MCF 10A (cell line): ENCODE measurements at regions not wholly inside any gene's neighbourhood (a gene's known extent, or its start where the extent isn't known, plus 50 kb on each side); places are given as distances from the start of the nearest gene placed in this dataset.

Experiments
- BruUV-seq: library from RNA; stranded (reverse); fragments of 400-500 nt; replicated peaks from 2 replicates; lab custom pipeline; 2021; lab: Mats Ljungman, UMichigan
- CTCF ChIA-PET: fragments of 300-600 bp; sonication (Branson Sonifier 250); formaldehyde crosslinking; extraction: SDS; loops from one replicate; lab custom pipeline; 2021; ENCODE audit warnings: antibody characterized with exemption, inconsistent platforms; lab: Yijun Ruan, JAX
- POLR2A ChIA-PET: fragments of 300-600, 350-650 bp; sonication (Branson Sonifier 250); formaldehyde crosslinking; extraction: SDS; loops from one replicate; lab custom pipeline; 2020; ENCODE audit warnings: antibody characterized with exemption, inconsistent platforms; lab: Yijun Ruan, JAX
- DNase-seq: peaks from one replicate; pipeline ENCODE4 v3.0.0-alpha.2; 2018; ENCODE audit not compliant: unreplicated experiment
- H3K27ac Mint-ChIP-seq: one replicate; pipeline ENCODE4 v1.8.0; 2022; ENCODE audit warnings: mild to moderate bottlenecking, low read depth, mixed read lengths; ENCODE audit not compliant: unreplicated experiment
- H3K27me3 Mint-ChIP-seq: one replicate; pipeline ENCODE4 v1.8.0; 2022; ENCODE audit warnings: mixed read lengths; ENCODE audit not compliant: insufficient read depth, unreplicated experiment
- H3K36me3 Mint-ChIP-seq: one replicate; pipeline ENCODE4 v1.8.0; 2022; ENCODE audit warnings: mild to moderate bottlenecking, moderate library complexity, mixed read lengths; ENCODE audit not compliant: insufficient read depth, unreplicated experiment
- H3K4me1 Mint-ChIP-seq: one replicate; pipeline ENCODE4 v1.8.0; 2022; ENCODE audit warnings: mixed read lengths; ENCODE audit not compliant: insufficient read depth, unreplicated experiment
- H3K4me3 Mint-ChIP-seq: one replicate; pipeline ENCODE4 v1.8.0; 2022; ENCODE audit warnings: mild to moderate bottlenecking, moderate library complexity, mixed read lengths; ENCODE audit not compliant: unreplicated experiment
- H3K9me3 Mint-ChIP-seq: one replicate; pipeline ENCODE4 v1.8.0; 2022; ENCODE audit warnings: mixed read lengths; ENCODE audit not compliant: unreplicated experiment
- intact Hi-C: fragments of 100-400 bp; cut with micrococcal nuclease; formaldehyde crosslinking; loops from 2 replicates; pipeline ENCODE4 v1.14.1; 2022
- TF ChIP-seq, protein P1 (sequence below): fragments of 200-600 bp; IDR thresholded peaks from one replicate; pipeline ENCODE4 v1.8.0; 2022; ENCODE audit warnings: antibody characterized with exemption, mild to moderate bottlenecking; ENCODE audit not compliant: unreplicated experiment

- H3K4me1 Mint-ChIP-seq = peaks cover 5% of the 10 kb centered on the region
- intact Hi-C loops = no loop called here
- DNase-seq = no peak
- H3K27me3 Mint-ChIP-seq = no peaks in the 10 kb centered on the region
- no peak overlapping the region for H3K27ac Mint-ChIP-seq
- peaks cover 7% of the 10 kb centered on the region for H3K36me3 Mint-ChIP-seq
- H3K4me3 Mint-ChIP-seq = no peak overlapping the region
- no TSS peak for BruUV-seq
- CTCF ChIA-PET = no interaction called here
- POLR2A ChIA-PET = interaction anchor here (0.9 to 1.5 kb wide), 4 partner anchors 9 to 204 kb away, joined by 3 to 5 read pairs (median 3); no protein-coding TSS in a partner anchor
- H3K9me3 Mint-ChIP-seq = no peaks in the 10 kb centered on the region
- TF ChIP-seq, protein P1, sequence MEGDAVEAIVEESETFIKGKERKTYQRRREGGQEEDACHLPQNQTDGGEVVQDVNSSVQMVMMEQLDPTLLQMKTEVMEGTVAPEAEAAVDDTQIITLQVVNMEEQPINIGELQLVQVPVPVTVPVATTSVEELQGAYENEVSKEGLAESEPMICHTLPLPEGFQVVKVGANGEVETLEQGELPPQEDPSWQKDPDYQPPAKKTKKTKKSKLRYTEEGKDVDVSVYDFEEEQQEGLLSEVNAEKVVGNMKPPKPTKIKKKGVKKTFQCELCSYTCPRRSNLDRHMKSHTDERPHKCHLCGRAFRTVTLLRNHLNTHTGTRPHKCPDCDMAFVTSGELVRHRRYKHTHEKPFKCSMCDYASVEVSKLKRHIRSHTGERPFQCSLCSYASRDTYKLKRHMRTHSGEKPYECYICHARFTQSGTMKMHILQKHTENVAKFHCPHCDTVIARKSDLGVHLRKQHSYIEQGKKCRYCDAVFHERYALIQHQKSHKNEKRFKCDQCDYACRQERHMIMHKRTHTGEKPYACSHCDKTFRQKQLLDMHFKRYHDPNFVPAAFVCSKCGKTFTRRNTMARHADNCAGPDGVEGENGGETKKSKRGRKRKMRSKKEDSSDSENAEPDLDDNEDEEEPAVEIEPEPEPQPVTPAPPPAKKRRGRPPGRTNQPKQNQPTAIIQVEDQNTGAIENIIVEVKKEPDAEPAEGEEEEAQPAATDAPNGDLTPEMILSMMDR = no peak
Observed at GRCh38 chr7:116322541-116322940, 112.2 kb downstream of the TES start.

DNA sequence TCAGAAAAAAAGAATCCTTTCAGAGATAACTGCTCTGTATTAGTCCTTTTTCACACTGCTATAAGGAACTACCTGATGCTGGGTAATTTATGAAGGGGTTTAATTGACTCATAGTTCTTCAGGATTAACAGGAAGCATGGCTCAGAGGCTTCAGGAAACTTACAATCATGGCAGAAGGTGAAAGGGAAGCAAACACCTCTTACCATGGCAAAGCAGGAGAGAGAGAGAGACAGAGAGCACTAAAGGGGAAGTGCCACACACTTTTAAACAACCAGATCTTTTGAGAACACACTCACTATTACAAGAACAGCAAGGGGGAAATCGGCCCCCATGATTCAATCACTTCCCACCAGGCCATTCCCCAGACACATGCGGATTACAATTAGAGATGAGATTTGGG lies 114.2 kb downstream of the TES start:
- ChIA-PET CTCF (interaction anchor here (1.1 kb wide), 1 partner anchor 28 kb away, joined by 3 read pairs; no protein-coding TSS in a partner anchor), POLR2A (no interaction called here)
- TF ChIP-seq, protein P1 = no peak
- Mint-ChIP-seq H3K4me3 (no peak overlapping the region), H3K27me3 (no peaks in the 10 kb centered on the region), H3K27ac (no peak overlapping the region), H3K4me1 (peaks cover 10% of the 10 kb centered on the region), H3K36me3 (no peaks in the 10 kb centered on the region), H3K9me3 (no peaks in the 10 kb centered on the region)
- no peak for DNase-seq
- intact Hi-C loops = no loop called here
- BruUV-seq = no TSS peak

DNA sequence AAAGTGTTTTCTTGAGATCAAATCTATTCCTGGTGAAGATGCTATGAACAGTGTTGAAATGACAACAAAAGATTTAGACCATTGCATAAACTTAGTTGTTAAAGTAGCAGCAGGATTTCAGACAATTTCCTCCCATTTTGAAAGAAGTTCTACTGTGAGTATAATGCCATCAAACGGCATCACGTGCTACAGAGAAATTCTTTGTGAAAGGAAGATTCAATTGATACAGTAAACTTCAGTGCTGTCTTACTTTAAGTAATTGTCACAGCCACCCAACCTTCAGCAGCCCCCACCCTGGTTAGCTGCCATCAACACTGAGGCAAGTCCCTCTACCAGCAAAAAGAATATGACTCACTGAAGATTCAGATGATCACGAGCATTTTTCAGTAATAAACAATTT lies 115.2 kb downstream of the TES start:
- POLR2A ChIA-PET = no interaction called here
- peaks cover 10% of the 10 kb centered on the region for H3K4me1 Mint-ChIP-seq
- H3K4me3 Mint-ChIP-seq = no peak overlapping the region
- TF ChIP-seq, protein P1 = no peak
- H3K9me3 Mint-ChIP-seq = no peaks in the 10 kb centered on the region
- no peaks in the 10 kb centered on the region for H3K27me3 Mint-ChIP-seq
- no TSS peak for BruUV-seq
- CTCF ChIA-PET = no interaction called here
- H3K36me3 Mint-ChIP-seq = no peaks in the 10 kb centered on the region
- no peak for DNase-seq
- no peak overlapping the region for H3K27ac Mint-ChIP-seq
- intact Hi-C loops = no loop called here

DNA sequence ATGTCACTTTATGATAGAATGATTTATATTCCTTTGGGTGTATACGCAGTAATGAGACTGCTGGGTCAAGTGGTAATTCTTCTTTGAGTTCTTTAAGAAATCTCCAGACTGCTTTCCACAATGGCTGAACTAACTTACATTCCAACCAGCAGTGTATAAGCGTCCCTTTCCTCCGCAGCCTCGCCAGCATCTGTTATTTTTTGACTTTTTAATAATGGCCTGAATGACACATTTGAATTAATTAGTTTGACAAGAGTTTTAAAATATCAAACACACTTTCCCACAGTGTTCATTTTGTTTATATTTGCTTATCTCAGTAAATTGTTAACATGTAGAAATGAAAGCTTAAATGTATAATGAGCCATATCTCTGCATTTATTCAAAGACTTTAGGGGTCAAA lies 116.8 kb downstream of the TES start:
- Mint-ChIP-seq H3K27ac (no peak overlapping the region), H3K36me3 (no peaks in the 10 kb centered on the region), H3K4me1 (peaks cover 10% of the 10 kb centered on the region), H3K4me3 (no peak overlapping the region), H3K27me3 (no peaks in the 10 kb centered on the region), H3K9me3 (no peaks in the 10 kb centered on the region)
- ChIA-PET CTCF (no interaction called here), POLR2A (interaction anchor here (0.7 kb wide), 1 partner anchor 9 kb away, joined by 3 read pairs; no protein-coding TSS in a partner anchor)
- TF ChIP-seq, protein P1 = no peak
- no TSS peak for BruUV-seq
- DNase-seq = no peak
- intact Hi-C loops = no loop called here
